Transverse colon (tissue), 3 donors: ENCODE measurements at regions not wholly inside any gene's neighbourhood (a gene's known extent, or its start where the extent isn't known, plus 50 kb on each side); places are given as distances from the start of the nearest gene placed in this dataset.

ENCODE experiments used
- CTCF ChIP-seq, 5 experiments: fragments of 200-600 bp in 3 of 5; fragments of 450-650 bp in 2 of 5; sonication (generic) in 3 of 5; IDR thresholded peaks; 1 replicate in 2 of 5; 2 replicates in 3 of 5; pipeline ENCODE4 v1.5.1; 2016 to 2017; ENCODE audit warnings: antibody characterized with exemption in 5 of 5, inconsistent platforms in 3 of 5, mild to moderate bottlenecking in 2 of 5, moderate library complexity in 1 of 5
- EP300 ChIP-seq: sonication (generic); formaldehyde crosslinking; IDR thresholded peaks from one replicate; pipeline ENCODE4 v1.6.1; 2017; ENCODE audit warnings: antibody characterized with exemption, low read depth

- no peak for TF ChIP-seq CTCF (IDR thresholded peaks at IDR 0.05)
- no peak for TF ChIP-seq EP300
Measured at GRCh38 chr5:99000876-99001275, 72.1 kb upstream of the CHD1 start.
